ENCODE measurements at regions not wholly inside any gene's neighbourhood (a gene's known extent, or its start where the extent isn't known, plus 50 kb on each side); places are given as distances from the start of the nearest gene placed in this dataset.

DNA sequence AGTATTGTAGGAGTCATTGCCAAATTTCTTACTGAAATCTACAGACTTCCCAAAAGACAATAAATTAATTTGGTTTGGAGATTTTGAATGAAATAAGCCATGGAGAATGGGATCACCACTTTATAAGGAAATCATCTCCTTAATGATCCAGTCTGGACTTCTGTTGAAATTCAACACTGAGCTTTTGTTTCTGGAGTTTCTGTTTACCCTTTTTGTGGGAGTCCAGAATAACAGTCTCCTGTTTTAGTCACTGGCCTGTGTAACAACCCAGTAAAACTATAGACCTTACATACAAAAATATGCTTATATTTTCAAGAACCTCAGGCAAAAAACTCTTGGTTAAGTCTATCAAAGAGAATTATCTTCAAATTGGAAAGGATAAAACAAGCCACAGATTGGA is 321.7 kb upstream of the PLET1 start:
- TF ChIP-seq CTCF (conservative IDR thresholded peaks at IDR 0.05; ENCODE audit: low read depth, low read length) (no peak), BHLHE40 (IDR thresholded peaks at IDR 0.05; ENCODE audit: low read depth, low read length) (no peak), CEBPB (IDR thresholded peaks at IDR 0.05; ENCODE audit: low read depth, low read length) (no peak), POLR2A (IDR thresholded peaks at IDR 0.05; ENCODE audit: low read depth, low read length) (no peak), RFX5 (IDR thresholded peaks at IDR 0.05; ENCODE audit: low read depth, low read length) (no peak), RAD21 (IDR thresholded peaks at IDR 0.05; ENCODE audit: low read length) (no peak), FOS (IDR thresholded peaks at IDR 0.05; ENCODE audit: low read depth, low read length) (no peak), MXI1 (IDR thresholded peaks at IDR 0.05; ENCODE audit: borderline replicate concordance, low read depth, low read length) (no peak)
